ENCODE measurements at regions not wholly inside any gene's neighbourhood (a gene's known extent, or its start where the extent isn't known, plus 50 kb on each side); places are given as distances from the start of the nearest gene placed in this dataset.

DNA sequence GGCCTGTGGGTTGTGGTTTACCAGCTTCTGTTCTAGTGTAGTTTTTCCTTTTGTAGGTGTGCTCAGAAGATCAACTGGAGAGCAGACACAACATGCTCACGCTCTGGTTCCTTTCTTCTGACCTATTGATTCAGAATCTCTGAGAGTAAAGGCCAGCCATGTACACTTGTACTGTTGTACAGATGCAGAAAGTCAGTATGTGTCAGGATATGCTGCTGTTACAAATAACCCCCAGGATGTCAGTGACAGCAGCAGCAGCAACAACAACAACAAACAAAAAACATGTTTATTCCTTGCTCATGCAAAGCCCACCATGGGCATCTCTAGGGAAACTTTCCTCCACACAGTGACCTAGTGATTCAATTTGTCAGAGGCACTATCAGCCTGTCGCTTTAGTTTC lies 154.8 kb upstream of the RBFOX1 start:
- no TSS peak for BruUV-seq (replicated peaks)
- intact Hi-C loops (cut with micrococcal nuclease) = no loop called here
- CTCF ChIA-PET = no interaction called here

DNA sequence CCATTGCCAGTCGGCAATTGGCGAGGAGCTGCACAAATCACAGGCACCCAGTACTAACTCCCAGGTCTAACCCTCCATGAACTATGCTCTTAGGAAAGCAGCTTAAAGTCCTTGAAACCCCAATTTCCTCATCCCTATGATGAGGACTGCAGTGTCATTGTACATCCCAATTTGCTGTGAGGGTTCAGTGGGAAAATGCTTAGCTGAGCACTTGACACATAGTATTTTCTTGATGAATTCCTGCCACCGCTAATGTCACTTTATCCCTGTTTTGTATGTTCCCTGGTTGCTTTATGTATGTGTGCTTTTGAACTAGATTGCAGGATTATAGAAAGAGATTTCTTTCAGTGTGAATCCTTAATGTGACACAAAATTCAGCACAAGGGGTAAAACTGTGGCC lies 161.5 kb upstream of the RBFOX1 start:
- no peaks in the 10 kb centered on the region for H3K36me3 ChIP-seq (ENCODE audit: control insufficient read depth in 1 of 2, insufficient read depth in 2 of 2, low read length in 2 of 2)
- H3K79me2 ChIP-seq (ENCODE audit: insufficient read depth, low read length) = no peaks in the 10 kb centered on the region
- no TSS peak for BruUV-seq (replicated peaks)
- H3K4me3 ChIP-seq (replicated peaks in 1 of 2; ENCODE audit: low read depth in 1 of 2, low read length in 2 of 2) = no peak overlapping the region
- no peaks in the 10 kb centered on the region for H3K4me1 ChIP-seq (ENCODE audit: control insufficient read depth in 1 of 2, insufficient read depth in 2 of 2, low read length in 2 of 2)
- RAD21 ChIA-PET (ENCODE audit: low non-redundant PET in 1 of 2, low total read pairs in 2 of 2, uncharacterized antibody in 2 of 2, unreplicated experiment in 2 of 2) = no interaction called here
- H3K9me3 ChIP-seq (ENCODE audit: control insufficient read depth in 1 of 2, insufficient read depth in 1 of 2, low read depth in 1 of 2, low read length in 2 of 2) = peaks cover 0 to 18% of the 10 kb centered on the region in 2 experiments; a peak in 2 of 4 replicates
- H3K27me3 ChIP-seq (ENCODE audit: insufficient read depth, low read length) = no peaks in the 10 kb centered on the region
- H4K20me1 ChIP-seq (ENCODE audit: insufficient read depth) = no peaks in the 10 kb centered on the region
- no peaks in the 10 kb centered on the region for H3K9me2 ChIP-seq (ENCODE audit: insufficient read depth)
- H3K4me2 ChIP-seq (ENCODE audit: low read length) = no peak overlapping the region
- intact Hi-C loops (cut with micrococcal nuclease) = no loop called here
- no peak overlapping the region for H3K27ac ChIP-seq (ENCODE audit: low read depth, low read length)
- H3K9ac ChIP-seq (ENCODE audit: low read length) = no peak overlapping the region
- no peak overlapping the region for H2AFZ ChIP-seq (ENCODE audit: low read depth, low read length, poor library complexity, severe bottlenecking)
- TF ChIP-seq POLR2AphosphoS5 (IDR thresholded peaks at IDR 0.05; ENCODE audit: low read depth, low read length) (no peak), SP1 (IDR thresholded peaks at IDR 0.05; ENCODE audit: low read depth) (no peak), SIN3A (IDR thresholded peaks at IDR 0.05; ENCODE audit: low read depth) (no peak), TCF7L2 (IDR thresholded peaks at IDR 0.05; ENCODE audit: borderline replicate concordance, extremely low read depth, insufficient read depth, insufficient read length) (no peak)
- no peak for ATAC-seq
- DNase-seq (ENCODE audit: low read depth, low spot score) = no peak
- CTCF ChIA-PET = no interaction called here
- POLR2A ChIA-PET = no interaction called here

More for the DNA sequence above, 154.8 kb upstream of the RBFOX1 start:
- TF ChIP-seq ELF1 (IDR thresholded peaks at IDR 0.05; ENCODE audit: borderline replicate concordance, low read depth) (no peak), FOSL1 (IDR thresholded peaks at IDR 0.05; ENCODE audit: low read depth) (no peak), JUND (IDR thresholded peaks at IDR 0.05) (no peak), EZH2 (IDR thresholded peaks at IDR 0.05) (no peak), CBX3 (IDR thresholded peaks at IDR 0.05; ENCODE audit: low read depth) (no peak)
- TF ChIP-seq, protein P1, sequence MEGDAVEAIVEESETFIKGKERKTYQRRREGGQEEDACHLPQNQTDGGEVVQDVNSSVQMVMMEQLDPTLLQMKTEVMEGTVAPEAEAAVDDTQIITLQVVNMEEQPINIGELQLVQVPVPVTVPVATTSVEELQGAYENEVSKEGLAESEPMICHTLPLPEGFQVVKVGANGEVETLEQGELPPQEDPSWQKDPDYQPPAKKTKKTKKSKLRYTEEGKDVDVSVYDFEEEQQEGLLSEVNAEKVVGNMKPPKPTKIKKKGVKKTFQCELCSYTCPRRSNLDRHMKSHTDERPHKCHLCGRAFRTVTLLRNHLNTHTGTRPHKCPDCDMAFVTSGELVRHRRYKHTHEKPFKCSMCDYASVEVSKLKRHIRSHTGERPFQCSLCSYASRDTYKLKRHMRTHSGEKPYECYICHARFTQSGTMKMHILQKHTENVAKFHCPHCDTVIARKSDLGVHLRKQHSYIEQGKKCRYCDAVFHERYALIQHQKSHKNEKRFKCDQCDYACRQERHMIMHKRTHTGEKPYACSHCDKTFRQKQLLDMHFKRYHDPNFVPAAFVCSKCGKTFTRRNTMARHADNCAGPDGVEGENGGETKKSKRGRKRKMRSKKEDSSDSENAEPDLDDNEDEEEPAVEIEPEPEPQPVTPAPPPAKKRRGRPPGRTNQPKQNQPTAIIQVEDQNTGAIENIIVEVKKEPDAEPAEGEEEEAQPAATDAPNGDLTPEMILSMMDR (IDR thresholded peaks at IDR 0.05 in 2 of 3, conservative IDR thresholded peaks at IDR 0.05 in 1 of 3; ENCODE audit: borderline replicate concordance in 1 of 3, insufficient read depth in 1 of 3, low read depth in 2 of 3, low read length in 2 of 3) = no peak
- DNase-seq (ENCODE audit: low read depth, low spot score) = no peak
- Histone ChIP-seq H4K20me1 (ENCODE audit: insufficient read depth) (no peaks in the 10 kb centered on the region), H3K27ac (ENCODE audit: low read depth, low read length) (no peak overlapping the region), H3K9me3 (ENCODE audit: control insufficient read depth in 1 of 2, insufficient read depth in 1 of 2, low read depth in 1 of 2, low read length in 2 of 2) (peaks cover 14 to 18% of the 10 kb centered on the region in 2 experiments; a peak in 3 of 4 replicates), H3K4me3 (replicated peaks in 1 of 2; ENCODE audit: low read depth in 1 of 2, low read length in 2 of 2) (no peak overlapping the region), H3K9ac (ENCODE audit: low read length) (no peak overlapping the region), H3K9me2 (ENCODE audit: insufficient read depth) (no peaks in the 10 kb centered on the region), H3K27me3 (ENCODE audit: insufficient read depth, low read length) (no peaks in the 10 kb centered on the region), H3K4me1 (ENCODE audit: control insufficient read depth in 1 of 2, insufficient read depth in 2 of 2, low read length in 2 of 2) (no peaks in the 10 kb centered on the region), H3K36me3 (ENCODE audit: control insufficient read depth in 1 of 2, insufficient read depth in 2 of 2, low read length in 2 of 2) (no peaks in the 10 kb centered on the region), H3K4me2 (ENCODE audit: low read length) (no peak overlapping the region), H2AFZ (ENCODE audit: low read depth, low read length, poor library complexity, severe bottlenecking) (no peak overlapping the region), H3K79me2 (ENCODE audit: insufficient read depth, low read length) (no peaks in the 10 kb centered on the region)
- ChIA-PET POLR2A (no interaction called here), RAD21 (ENCODE audit: low non-redundant PET in 1 of 2, low total read pairs in 2 of 2, uncharacterized antibody in 2 of 2, unreplicated experiment in 2 of 2) (no interaction called here)
- ATAC-seq = no peak
